Head of caudate nucleus (tissue), 42 donors: ENCODE measurements at regions not wholly inside any gene's neighbourhood (a gene's known extent, or its start where the extent isn't known, plus 50 kb on each side); places are given as distances from the start of the nearest gene placed in this dataset.
A peak's percentile ranks its signal among the peaks of the same experiment; 100 is the strongest.
"Not testable (repeated sequence)": the region's sequence is repeated elsewhere in the genome, so short reads cannot be mapped to it uniquely, and the experiment has no call there.

Source experiments
- DNase-seq, 42 donors: peaks; one replicate each; pipeline versions ENCODE4 v3.0.0 to v3.0.0-alpha.2; 2020 to 2021; ENCODE audit warnings: mixed read lengths in 7 of 42
- intact Hi-C: fragments of 100-400 bp; cut with DNase I; formaldehyde crosslinking; loops from one replicate; pipeline ENCODE4 v1.15.0; 2022

- intact Hi-C loops: no loop called here
- DNase-seq: no peak
Measured at GRCh38 chr10:35896001-35896400, 253.9 kb upstream of the FZD8 start.

- intact Hi-C loops: no loop called here
- DNase-seq: no peak
Measured at GRCh38 chr10:35895331-35895730, 253.2 kb upstream of the FZD8 start.

GRCh38 chr10:35892526-35892925, 250.4 kb upstream of the FZD8 start:
- intact Hi-C loops: no loop called here
- DNase-seq: no peak

GRCh38 chr10:35890676-35891495, 248.8 kb upstream of the FZD8 start:
- peak in 1 of 42 donors; percentile 6 for DNase-seq
- intact Hi-C loops: no loop called here

GRCh38 chr10:35889971-35890675, 248.0 kb upstream of the FZD8 start:
- DNase-seq: peak in 1 of 42 donors; percentile 33
- intact Hi-C loops: no loop called here

GRCh38 chr10:35889226-35889625, 247.1 kb upstream of the FZD8 start:
- intact Hi-C loops: no loop called here
- DNase-seq: no peak

- intact Hi-C loops: no loop called here
- DNase-seq: no peak
Measured at GRCh38 chr10:35888400-35888799, 246.3 kb upstream of the FZD8 start.

- intact Hi-C loops: no loop called here
- no peak for DNase-seq
Measured at GRCh38 chr10:35887685-35888084, 245.6 kb upstream of the FZD8 start.

GRCh38 chr10:35885076-35885475, 243.0 kb upstream of the FZD8 start:
- intact Hi-C loops: no loop called here
- no peak for DNase-seq

- intact Hi-C loops: no loop called here
- DNase-seq: no peak
Measured at GRCh38 chr10:35884657-35885071, 242.6 kb upstream of the FZD8 start.

GRCh38 chr10:35882422-35883150, 240.5 kb upstream of the FZD8 start:
- intact Hi-C loops: no loop called here
- peak in 37 of 42 donors; percentile 15 to 83 (median 51) for DNase-seq

- intact Hi-C loops: no loop called here
Measured at GRCh38 chr10:35881320-35881719, 239.2 kb upstream of the FZD8 start.

GRCh38 chr10:35876248-35876647, 234.2 kb upstream of the FZD8 start:
- no peak for DNase-seq
- intact Hi-C loops: no loop called here

More at GRCh38 chr10:35881320-35881719, 239.2 kb upstream of the FZD8 start:
- no peak for DNase-seq

GRCh38 chr10:35875016-35875676, 233.1 kb upstream of the FZD8 start:
- no peak for DNase-seq
- intact Hi-C loops: no loop called here

GRCh38 chr10:35874311-35875015, 232.4 kb upstream of the FZD8 start:
- no peak for DNase-seq
- intact Hi-C loops: no loop called here

GRCh38 chr10:35872671-35873070, 230.6 kb upstream of the FZD8 start:
- DNase-seq: no peak

GRCh38 chr10:35870665-35871310, 228.7 kb upstream of the FZD8 start:
- intact Hi-C loops: no loop called here
- DNase-seq: no peak

More at GRCh38 chr10:35872671-35873070, 230.6 kb upstream of the FZD8 start:
- intact Hi-C loops: no loop called here

- DNase-seq, intact Hi-C loops: not testable (repeated sequence)
Measured at GRCh38 chr10:35858676-35859283, 216.7 kb upstream of the FZD8 start.
